Fibroblast of pulmonary artery (primary cell): ENCODE measurements at regions not wholly inside any gene's neighbourhood (a gene's known extent, or its start where the extent isn't known, plus 50 kb on each side); places are given as distances from the start of the nearest gene placed in this dataset.

Experiments
- DNase-seq: peaks from one replicate; pipeline ENCODE4 v3.0.0-alpha.2; 2010; ENCODE audit warnings: low read depth
- H3K4me3 ChIP-seq: replicated peaks from 2 replicates; pipeline ENCODE4 v1.5.1; 2011; ENCODE audit warnings: low read depth, mild to moderate bottlenecking, control low read depth, low read length, moderate library complexity
- CTCF ChIP-seq: IDR thresholded peaks from 2 replicates; pipeline ENCODE4 v1.5.1; 2011; ENCODE audit warnings: mild to moderate bottlenecking, control low read depth, low read length, inconsistent platforms; ENCODE audit errors: missing control alignments

GRCh38 chr9:99515895-99516656, 294.0 kb downstream of the SEC61B start:
- no peak for TF ChIP-seq CTCF
- H3K4me3 ChIP-seq: no peak overlapping the region
- no peak for DNase-seq

- DNase-seq: no peak
- no peak overlapping the region for H3K4me3 ChIP-seq
- no peak for TF ChIP-seq CTCF
Observed at GRCh38 chr9:99516657-99517049, 294.6 kb downstream of the SEC61B start.

GRCh38 chr9:99523838-99524237, 297.8 kb upstream of the NR4A3 start:
- H3K4me3 ChIP-seq: no peak overlapping the region
- no peak for DNase-seq
- no peak for TF ChIP-seq CTCF

GRCh38 chr9:99531313-99531712, 290.4 kb upstream of the NR4A3 start:
- TF ChIP-seq CTCF: no peak
- no peak overlapping the region for H3K4me3 ChIP-seq
- DNase-seq: no peak

GRCh38 chr9:99533421-99533820, 288.3 kb upstream of the NR4A3 start:
- TF ChIP-seq CTCF: no peak
- H3K4me3 ChIP-seq: no peak overlapping the region
- no peak for DNase-seq

- no peak overlapping the region for H3K4me3 ChIP-seq
- no peak for DNase-seq
- no peak for TF ChIP-seq CTCF
Observed at GRCh38 chr9:99537996-99538395, 283.7 kb upstream of the NR4A3 start.

- no peak for TF ChIP-seq CTCF
- no peak for DNase-seq
- no peak overlapping the region for H3K4me3 ChIP-seq
Observed at GRCh38 chr9:99544526-99544925, 277.2 kb upstream of the NR4A3 start.
